CD4-positive, alpha-beta T cell treated with Interleukin-10 for 1 hour (primary cell): ENCODE measurements at regions not wholly inside any gene's neighbourhood (a gene's known extent, or its start where the extent isn't known, plus 50 kb on each side); places are given as distances from the start of the nearest gene placed in this dataset.

Experiments
- DNase-seq: peaks from one replicate; pipeline ENCODE4 v3.0.0-alpha.2; 2020

DNA sequence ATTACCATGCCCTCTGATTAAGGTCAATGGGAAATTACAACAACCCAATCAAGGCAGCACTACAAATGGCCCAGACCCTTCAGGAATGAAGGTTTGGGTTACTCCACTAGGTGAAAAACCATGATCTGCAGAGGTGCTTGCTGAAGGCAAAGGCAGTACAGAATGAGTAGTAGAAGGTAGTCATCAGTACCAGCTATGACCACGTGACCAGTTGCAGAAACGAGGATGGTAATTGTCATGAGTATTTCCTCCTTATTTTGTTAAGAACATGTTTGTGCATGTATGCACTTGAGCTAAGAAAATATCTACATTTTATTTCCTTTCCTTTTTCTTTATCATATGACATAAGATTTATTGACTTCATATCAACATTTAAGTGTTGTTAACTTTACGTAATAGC, 607.1 kb downstream of the KCNT2 start:
- DNase-seq: no peak

DNA sequence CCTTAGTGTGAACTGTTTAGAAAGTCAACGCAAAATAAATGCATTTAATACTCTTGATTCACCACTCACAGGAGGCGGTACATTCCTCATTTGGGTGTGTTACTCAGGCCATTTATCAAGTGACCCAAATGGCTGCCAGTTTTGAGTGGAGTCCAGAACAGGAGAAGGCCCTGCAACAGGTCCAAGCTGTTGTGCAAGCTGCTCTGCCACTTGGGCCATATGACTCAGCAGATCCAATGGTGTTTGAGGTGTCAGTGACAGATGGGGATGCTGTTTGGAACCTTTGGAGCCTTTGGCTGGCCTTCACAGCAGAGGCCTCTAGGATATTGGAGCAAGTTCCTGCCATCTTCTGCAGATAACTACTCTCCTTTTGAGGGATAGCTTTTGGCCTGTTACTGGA, 609.2 kb downstream of the KCNT2 start:
- DNase-seq: no peak

DNA sequence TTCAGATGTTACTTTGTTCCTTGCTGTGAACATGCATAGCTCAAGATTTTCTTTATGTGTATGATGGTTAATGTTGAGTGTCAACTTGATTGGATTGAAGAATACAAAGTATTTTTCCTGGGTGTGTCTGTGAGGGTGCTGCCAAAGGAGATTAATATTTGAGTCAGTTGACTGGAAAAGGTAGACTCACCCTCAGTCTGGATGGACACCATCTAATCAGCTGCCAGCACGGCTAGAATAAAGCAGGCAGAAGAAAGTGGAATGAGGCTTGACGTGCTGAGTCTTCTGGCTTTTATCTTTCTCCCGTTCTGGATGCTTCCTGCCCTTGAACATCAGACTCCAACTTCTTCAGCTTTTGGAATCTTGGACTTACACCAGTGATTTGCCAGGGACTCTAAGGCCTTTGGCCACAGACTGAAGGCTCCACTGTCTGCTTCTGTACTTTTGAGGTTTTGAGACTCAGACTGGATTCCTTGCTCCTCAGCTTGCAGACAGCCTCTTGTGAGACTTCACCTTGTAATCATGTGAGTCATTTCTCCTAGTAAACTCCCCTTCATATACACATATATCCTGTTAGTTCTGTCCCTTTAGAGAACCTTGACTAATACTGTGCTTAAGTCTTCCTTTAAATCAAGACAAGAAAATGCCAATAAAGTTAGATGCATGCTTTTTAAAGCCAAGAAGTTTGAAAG, 626.6 kb downstream of the KCNT2 start:
- DNase-seq: no peak

DNA sequence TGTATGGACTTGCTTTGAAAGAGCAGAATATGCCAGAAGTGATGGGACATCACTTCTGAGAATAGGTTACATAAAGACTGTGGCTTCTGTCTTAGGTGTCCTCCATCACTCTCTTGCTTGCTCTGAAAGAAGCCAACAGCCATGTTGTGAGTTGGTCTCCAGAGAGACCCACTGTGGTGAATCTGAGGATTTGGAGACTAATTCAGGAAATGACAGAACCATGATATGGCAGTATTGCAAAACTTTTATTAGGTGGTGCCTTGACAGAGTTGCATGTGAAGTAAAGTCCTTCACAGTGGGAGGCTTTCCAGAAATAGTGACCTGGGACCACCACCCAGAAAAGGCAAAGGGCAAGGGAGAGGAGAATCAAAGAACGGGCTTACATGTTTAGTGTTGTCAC, 628.6 kb downstream of the KCNT2 start:
- no peak for DNase-seq

DNA sequence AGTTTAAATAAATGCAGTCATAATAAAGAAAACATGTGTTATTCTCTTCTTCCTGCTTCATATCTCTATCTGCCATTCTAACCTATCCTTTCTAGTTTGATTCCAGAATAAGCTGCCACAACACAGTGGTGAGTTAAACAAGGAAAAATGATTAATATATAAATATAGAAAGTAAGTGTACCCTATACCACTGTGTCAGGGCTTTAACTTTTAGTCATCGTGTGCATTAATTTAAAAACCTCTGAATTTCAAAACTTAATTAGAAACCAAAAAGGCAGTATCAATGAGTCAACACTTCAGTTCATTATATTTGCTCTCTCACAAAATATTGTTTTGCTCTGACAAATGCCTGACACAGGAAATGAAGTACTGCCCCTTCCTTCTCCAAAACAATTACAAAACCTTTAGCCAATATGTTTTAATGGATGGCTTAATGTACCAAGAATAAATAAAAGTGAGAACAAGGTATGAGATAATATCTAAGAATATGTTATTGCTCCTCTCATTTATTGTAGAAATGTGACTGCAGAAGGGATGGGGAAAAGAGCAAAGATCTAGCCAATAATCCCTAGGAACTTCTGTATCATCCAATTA, 634.8 kb downstream of the KCNT2 start:
- no peak for DNase-seq

DNA sequence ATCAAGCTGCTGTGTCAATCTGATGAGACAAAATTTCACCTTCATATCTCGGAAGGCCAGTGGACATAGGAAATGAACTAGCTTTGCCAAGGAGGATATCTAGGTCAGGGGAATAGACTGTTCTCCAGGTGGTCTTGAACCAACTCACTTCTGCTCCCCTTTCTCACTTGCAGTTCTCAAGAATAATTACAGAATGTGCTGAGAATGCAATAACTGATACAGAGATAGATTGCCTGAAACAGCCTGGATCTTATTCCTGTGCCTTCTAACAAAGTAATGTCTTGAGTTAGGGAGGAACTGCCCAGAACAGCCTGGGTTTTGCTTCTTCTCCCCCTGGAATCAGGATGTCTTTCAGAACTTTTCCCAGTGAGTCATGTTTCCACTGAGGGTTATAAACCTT, 636.7 kb downstream of the KCNT2 start:
- no peak for DNase-seq

DNA sequence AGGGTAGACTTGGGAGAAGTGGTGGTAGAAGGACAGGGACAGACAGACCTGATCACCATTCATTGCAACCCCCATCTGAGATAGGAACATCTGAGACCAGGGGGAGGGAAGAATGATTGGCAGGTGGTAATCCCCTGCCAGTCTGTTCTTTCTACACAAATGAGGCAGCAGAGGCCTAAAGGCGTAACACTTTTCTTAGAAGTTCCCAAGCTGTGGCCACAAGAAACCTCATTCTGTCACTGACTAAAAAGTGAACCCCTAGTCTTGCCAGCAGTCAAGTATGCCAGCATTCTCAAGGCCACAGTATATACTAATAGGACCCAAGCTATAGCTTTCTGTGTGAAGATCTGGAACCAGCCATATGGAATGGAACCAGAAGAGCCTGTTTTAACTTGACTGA, 638.0 kb downstream of the KCNT2 start:
- no peak for DNase-seq

DNA sequence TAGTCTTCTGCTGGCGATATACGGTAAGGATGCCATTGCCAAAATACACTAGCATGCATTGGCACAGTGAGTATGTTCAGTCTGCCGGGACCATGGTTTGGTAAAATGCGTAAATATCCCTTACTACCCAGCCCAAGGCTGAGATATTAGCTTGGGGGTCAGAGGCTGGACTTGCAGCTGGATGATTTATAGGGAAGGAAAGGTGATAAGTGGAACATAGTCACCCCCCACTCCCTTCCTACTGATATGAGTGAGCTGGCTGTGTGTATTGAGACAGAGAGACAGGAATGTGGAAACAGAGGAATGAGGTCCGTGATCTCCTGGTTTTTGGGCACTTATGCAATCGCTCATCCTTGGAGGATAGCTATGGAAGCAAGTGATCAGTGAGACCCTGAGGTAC, 642.8 kb downstream of the KCNT2 start:
- no peak for DNase-seq

DNA sequence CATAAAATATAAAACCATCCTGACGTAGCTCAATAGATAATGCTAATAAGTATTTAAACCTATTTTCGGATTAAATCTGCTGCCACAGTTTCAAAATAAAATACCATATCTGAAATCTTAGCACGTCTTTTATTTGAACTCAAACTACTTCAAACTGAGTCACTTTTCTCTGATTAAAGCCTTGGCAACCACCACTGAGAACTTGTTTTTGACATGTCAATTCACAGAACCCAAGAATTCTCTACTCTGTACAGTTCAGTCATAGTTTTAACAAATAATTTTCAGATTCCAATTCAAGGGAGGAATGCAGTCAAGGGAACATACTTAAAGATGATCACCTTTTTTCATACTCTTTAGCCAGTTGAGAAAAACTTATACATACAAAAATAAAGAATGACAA, 643.2 kb downstream of the KCNT2 start:
- no peak for DNase-seq

DNA sequence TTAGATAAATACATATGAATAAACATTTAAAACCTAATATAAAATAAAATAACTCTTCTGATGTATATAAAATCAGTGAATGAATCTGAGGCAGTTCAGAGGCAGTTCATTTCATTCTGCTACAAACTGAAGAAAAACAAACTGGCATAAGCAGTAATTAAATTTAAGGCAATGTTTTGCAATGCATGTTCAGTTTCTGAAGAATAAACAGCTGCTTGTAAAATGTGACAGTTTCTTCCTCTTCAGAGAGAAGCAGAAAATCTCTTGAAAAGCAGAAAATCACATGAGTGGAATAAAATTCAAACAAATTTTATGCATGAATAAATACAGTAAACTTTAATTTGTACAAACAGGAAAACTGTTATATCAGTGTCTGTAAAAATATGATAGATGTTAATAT, 643.7 kb downstream of the KCNT2 start:
- no peak for DNase-seq

DNA sequence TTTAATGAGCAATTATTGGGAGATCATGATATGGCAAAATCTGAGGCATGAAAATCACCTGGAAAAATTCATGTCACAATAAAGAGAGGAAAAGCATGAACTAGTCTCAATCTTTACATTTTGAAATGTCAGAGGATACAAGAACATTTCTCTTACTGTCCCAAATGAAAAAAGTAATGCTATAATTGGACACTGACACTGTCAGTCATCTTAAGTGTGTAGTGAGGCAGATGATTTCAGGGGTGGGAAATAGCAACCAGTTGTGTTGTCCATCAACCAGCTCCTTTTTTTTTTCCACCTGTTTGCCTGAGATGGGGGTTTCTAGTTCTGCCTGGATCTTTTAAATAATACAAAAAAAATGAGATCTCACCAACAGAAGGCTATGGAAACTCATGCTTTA, 646.2 kb downstream of the KCNT2 start:
- DNase-seq: no peak

DNA sequence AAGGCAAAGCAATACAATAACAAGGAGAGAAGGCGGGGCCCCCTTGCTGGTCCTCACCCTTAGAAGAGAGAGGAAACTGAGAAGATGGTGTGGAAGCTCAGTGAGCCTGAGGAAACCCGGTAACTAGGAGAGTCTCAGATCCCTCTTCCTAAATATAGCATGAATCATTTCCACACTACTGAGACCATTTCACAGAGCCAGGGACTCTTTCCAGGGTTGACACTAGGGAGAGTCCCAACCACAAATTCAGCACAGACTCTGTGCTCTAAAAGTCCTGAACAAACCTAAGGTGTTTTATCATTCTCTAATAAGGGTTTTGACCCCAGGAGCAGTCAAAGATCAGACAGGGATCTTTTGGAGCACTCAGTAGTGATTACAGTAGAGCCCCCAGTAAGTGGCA, 647.7 kb downstream of the KCNT2 start:
- no peak for DNase-seq

DNA sequence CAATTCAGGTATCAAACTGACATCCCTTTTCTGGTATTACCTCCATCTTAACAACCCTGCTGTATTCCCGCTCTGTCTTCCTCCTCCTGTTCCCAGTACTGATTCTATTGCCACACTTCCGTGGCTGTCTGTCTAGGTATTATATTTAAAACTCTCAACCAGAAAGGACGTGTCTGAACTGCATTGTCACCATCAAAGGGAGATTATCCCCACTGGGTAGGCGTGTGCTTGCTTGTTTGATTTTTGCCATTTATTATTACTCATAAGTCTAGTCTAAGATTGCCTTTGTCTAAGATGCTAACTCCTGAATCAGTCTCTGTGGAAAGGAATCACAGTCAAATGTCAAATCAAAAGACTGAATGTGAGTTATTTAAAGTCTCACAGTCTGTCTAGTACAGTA, 650.1 kb downstream of the KCNT2 start:
- no peak for DNase-seq

DNA sequence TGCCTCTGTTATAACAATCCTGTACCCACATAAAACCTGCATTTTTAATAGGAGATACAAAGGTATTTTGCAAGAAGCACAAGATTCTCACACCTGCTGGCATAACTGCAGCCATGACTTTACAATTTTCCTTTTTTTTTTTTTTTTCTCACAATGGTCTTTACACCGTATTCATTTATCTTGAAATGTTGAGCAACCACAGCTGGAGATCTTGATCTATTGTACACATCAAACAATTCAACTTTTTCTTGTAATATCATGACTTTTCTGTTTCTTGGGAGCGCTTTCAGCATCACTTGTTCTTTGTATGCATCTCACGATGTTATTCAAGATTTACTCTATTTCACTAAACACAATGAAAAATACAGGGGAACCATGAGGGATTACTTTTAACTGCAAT, 651.4 kb downstream of the KCNT2 start:
- DNase-seq: no peak

DNA sequence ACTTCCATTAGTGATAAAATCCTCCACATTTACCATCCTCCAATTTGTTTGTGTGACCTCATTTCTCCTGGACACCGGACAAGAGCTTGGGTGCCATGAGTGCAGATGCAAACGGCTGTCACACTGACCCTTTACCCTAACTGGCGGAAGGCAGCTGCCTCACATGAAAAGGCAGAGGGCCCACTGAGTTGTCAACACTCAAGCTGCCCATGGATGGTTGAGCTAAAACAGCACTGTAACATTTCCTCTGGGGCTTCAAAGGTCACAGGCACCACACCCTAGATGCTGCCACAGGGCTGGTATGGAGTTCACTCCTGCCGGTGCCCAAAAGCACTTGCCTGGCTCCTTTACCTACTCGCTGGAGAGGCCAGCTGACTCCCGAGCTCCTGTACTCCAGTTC, 653.4 kb downstream of the KCNT2 start:
- DNase-seq: no peak

DNA sequence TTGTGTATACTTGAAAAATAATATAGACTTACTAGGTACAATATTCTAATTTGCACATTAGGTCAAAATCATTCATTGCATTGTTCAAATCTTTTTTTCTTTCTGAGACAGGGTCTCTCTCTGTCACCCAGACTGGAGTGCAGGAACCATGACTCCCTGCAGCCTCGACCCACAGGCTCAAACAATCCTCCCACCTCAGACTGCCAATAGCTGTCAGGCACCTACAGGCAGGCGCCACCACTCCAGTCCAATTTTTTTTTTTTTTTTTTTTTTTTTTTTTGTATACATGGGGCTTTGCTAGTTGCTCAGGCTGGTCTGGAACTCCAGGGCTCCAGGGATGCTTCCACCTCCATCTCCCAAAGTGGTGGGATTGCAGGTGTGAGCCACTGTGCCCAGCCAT, 656.9 kb downstream of the KCNT2 start:
- DNase-seq: no peak

DNA sequence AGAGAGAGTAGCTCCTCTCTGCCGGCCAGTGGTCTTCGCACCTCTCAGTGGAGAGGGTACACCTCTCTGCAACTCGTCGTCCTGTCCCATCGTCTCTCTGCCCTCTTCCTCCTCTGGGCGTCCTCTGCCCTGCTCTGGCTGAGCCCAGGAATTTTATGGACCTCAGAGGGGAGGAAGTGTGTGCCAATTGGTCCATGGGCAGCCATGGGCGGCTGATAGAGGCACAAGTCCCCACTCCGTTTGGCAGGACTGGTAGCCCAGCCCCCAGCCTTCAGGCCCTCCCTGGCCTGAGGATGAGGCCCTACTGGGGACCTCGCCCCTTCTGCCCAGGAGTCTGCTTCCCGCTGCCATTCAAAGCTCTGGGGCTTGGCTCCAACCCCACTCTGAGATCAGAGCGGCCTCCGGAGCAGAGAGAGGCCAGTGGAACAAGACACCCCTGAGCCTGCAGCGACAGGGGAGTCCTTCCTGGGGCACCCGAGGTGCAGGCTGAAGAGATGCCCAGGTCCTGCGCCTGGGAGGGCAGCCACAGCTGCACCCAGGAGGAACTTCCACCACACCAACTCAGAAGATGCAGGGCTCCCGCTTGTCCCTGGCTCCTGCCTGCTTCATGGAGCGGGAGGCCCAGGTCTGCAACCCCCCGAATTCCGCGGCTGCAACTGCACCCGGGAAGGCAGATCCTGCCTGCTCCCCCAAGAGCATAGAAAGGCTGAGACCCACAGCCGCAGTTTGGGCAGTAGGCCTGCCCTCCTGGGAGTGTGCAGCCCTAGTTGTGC, 659.9 kb downstream of the KCNT2 start:
- no peak for DNase-seq

DNA sequence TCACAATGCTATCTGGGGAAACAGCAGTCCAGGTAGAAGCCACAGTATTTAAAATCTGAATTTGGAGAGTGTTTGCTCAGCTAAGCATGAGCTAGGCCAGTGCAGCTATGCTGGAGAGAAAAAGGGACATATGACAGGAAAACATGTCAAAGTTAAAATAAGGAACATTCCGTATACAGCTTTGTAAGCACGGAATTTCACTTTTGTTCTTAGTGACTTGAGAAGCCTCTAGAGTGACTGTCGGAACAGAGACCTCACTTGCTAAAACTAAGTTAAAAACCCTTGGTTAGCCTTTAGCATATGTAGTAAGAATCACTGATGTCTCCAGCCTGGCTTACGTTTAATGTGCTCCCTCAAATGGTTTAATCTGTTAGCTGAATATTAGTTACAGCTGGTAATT, 661.7 kb downstream of the KCNT2 start:
- no peak for DNase-seq

DNA sequence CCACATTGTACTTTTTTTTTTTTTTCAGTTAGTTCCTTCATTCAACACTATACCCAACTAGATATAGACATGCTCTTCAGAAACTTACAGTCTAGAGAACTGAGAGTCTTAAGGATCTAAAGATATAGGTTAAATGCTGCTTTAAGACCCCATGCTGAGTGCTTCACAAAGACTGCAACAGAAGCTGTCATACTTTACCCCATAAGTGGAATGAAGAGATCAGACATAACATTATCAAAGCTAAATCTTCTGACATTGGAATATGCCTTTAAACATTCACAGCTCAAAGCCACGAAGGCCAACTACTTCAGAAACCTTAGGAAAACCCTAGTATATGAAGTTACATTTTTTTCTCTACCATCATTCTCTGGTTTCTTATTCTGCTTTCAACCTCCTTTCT, 666.4 kb downstream of the KCNT2 start:
- no peak for DNase-seq

DNA sequence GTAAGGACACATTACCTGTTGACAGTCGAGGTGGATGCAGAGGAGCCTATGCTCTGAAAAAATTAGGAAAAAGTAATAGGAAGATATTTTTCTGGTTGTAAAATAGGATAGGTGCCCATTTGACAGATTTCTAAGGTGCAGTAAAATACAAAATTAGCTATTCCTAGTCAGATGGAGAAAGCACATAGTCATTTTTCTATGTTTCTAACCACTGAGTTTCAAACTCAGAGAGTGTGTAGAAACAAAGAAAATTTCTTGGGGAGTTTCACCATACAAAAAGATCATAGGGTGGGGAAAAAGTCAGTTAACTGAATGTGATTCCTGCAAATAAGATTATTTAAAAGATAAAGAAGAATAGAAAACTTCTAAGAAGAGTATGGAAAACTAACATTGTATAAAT, 666.9 kb downstream of the KCNT2 start:
- no peak for DNase-seq

DNA sequence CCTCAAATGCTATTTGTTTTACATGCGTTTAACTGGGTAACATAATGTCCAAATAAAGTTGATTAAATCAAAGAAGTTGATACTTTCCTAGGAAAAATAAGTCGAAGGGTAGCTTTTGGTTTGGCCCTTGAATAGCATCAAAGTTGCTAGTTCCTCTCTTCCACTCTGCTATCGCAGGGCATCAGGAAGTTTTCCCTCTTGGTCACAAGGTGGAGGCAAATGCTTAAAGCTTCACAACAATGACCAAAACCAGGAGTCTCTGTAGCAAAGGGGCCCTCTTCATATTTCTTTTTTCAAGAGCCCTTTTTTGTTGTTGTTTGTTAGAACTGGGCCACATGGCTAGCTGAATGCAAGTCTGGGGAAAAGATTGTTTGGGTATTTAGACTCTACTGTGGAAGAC, 668.4 kb downstream of the KCNT2 start:
- no peak for DNase-seq

DNA sequence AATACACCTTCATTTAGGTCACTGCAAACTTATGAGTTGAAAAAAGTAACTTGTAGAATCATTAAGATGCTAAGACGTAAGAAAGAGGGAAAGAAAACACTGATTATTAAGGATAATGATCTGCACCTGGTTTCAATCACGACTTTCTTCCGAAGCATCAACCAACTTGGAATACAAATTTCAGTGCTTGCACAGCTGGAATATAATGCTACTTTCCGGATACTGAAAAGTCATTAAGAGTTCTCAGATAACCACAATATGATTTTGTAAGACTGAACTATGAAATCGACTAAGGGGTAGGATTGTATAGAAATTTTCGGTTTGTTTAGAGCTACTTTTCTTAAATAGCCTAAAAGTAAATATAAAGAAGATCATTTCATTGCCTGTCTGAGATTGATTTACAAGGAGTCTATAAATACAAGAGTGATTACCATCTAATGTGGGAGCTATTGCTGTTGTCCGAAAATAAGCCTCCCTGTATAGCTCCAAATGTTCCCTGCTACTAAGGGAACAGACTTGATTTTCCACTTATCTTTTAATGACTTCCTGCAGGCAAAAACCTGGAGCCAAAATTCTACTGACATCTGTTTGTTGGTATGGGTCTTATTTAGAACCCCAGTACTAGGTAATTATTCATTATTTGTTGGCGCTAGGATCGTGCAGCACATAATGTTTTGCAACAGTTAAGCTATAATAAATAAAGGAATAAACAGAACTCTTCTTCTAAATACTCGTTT, 673.3 kb downstream of the KCNT2 start:
- no peak for DNase-seq

DNA sequence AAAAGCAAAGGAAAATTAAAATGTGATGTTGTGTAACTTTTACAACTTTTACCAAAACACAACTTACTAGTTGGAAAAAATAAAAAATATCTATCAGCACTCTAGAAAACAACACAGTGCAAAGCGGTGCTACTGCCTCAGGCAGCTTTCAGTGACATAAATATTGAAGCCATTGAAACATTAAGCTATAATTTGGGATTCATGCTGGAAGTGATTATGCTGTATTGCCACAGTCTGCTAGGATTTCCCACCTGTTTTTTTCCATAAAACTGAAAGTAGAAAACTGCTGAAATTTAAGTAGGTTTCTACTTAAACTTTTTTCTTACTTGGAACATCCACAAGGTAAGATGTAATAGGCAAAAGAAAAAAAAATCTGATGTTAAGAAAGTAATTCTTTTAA, 674.4 kb downstream of the KCNT2 start:
- no peak for DNase-seq

DNA sequence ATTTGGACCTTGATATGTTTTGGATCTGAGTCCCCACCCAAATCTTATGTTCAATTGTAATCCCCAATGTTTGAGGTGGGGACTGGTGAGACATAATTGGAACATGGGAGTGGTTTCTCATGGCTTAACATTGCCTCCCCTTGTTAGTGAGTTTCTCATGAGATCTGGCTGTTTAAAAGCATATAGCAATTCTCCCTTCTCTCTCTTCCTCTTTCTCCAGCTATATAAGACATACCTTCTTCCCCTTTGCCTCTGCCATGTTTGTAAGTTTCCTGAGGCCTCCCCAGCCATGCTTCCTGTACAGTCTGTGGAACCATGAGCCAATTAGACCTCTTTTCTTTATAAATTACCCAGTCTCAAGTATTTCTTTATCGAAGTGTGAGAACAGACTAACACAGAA, 692.4 kb downstream of the KCNT2 start:
- DNase-seq: no peak
